ENCODE measurements at regions not wholly inside any gene's neighbourhood (a gene's known extent, or its start where the extent isn't known, plus 50 kb on each side); places are given as distances from the start of the nearest gene placed in this dataset.

DNA sequence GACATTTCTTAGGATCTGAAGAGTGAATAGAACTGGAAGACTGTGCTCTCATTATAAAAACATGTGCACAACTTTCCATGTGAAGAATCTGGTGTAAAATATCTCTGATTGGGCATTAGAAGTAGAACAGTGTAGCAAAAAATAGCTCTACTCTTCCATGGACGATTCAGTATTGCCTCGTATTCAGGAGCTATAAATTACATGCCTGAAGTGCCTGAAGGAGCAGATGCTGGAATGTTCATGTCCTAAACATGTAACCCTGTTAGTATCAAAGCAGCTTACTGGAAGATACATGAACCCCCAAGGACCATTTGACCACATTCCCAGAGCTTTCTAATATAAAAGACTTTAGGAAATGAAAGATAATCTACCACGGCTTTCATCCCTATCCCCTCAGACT, 528.9 kb downstream of the DACH1 start:
- H3K27me3 ChIP-seq (ENCODE audit: low read depth, low read length) = no peaks in the 10 kb centered on the region
- no peak overlapping the region for H2AFZ ChIP-seq (ENCODE audit: low read depth, low read length)
- no peak overlapping the region for H3K4me3 ChIP-seq (ENCODE audit: low read length)
- H4K20me1 ChIP-seq (ENCODE audit: insufficient read depth, low read length) = no peaks in the 10 kb centered on the region
- no peaks in the 10 kb centered on the region for H3K79me2 ChIP-seq (ENCODE audit: low read length)
- TF ChIP-seq, protein P1, sequence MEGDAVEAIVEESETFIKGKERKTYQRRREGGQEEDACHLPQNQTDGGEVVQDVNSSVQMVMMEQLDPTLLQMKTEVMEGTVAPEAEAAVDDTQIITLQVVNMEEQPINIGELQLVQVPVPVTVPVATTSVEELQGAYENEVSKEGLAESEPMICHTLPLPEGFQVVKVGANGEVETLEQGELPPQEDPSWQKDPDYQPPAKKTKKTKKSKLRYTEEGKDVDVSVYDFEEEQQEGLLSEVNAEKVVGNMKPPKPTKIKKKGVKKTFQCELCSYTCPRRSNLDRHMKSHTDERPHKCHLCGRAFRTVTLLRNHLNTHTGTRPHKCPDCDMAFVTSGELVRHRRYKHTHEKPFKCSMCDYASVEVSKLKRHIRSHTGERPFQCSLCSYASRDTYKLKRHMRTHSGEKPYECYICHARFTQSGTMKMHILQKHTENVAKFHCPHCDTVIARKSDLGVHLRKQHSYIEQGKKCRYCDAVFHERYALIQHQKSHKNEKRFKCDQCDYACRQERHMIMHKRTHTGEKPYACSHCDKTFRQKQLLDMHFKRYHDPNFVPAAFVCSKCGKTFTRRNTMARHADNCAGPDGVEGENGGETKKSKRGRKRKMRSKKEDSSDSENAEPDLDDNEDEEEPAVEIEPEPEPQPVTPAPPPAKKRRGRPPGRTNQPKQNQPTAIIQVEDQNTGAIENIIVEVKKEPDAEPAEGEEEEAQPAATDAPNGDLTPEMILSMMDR (IDR thresholded peaks at IDR 0.05; ENCODE audit: low read depth, low read length) = no peak
- TF ChIP-seq EZH2phosphoT487 (IDR thresholded peaks at IDR 0.05; ENCODE audit: low read depth) = no peak
- no peak overlapping the region for H3K9ac ChIP-seq (ENCODE audit: low read length)
- no peaks in the 10 kb centered on the region for H3K4me1 ChIP-seq (ENCODE audit: low read length)
- H3K9me3 ChIP-seq (ENCODE audit: insufficient read depth, low read length) = no peaks in the 10 kb centered on the region
- no peak overlapping the region for H3K27ac ChIP-seq (ENCODE audit: low read length)
- H3K36me3 ChIP-seq (replicated peaks; ENCODE audit: low read depth, low read length) = no peaks in the 10 kb centered on the region
- H3K4me2 ChIP-seq (ENCODE audit: low read length) = no peak overlapping the region

DNA sequence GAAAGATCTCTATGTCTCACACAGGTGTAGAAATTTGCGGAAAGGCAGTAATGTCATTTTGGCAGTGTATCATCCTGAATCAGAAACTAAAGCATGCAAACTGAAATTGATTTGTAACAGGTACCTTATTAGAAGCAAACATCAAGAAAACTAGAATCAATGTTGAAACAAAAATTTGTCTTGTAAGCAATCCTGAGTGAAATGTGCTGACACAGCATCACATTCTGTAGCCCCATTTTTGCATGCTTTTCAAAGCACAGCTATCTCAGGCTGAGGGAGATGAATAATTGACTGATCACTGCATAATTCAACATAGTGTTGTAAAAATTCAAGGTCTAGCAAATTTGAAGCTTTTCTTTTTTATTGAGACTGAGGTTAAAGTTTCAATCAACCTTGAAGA, 539.7 kb downstream of the DACH1 start:
- H3K36me3 ChIP-seq (replicated peaks; ENCODE audit: low read depth, low read length) = no peaks in the 10 kb centered on the region
- H3K4me2 ChIP-seq (ENCODE audit: low read length) = no peak overlapping the region
- no peak overlapping the region for H3K27ac ChIP-seq (ENCODE audit: low read length)
- no peaks in the 10 kb centered on the region for H3K4me1 ChIP-seq (ENCODE audit: low read length)
- no peaks in the 10 kb centered on the region for H3K9me3 ChIP-seq (ENCODE audit: insufficient read depth, low read length)
- no peak for TF ChIP-seq EZH2phosphoT487 (IDR thresholded peaks at IDR 0.05; ENCODE audit: low read depth)
- TF ChIP-seq, protein P1 (IDR thresholded peaks at IDR 0.05; ENCODE audit: low read depth, low read length) = no peak
- no peaks in the 10 kb centered on the region for H3K79me2 ChIP-seq (ENCODE audit: low read length)
- H4K20me1 ChIP-seq (ENCODE audit: insufficient read depth, low read length) = no peaks in the 10 kb centered on the region
- H3K4me3 ChIP-seq (ENCODE audit: low read length) = no peak overlapping the region
- no peak overlapping the region for H2AFZ ChIP-seq (ENCODE audit: low read depth, low read length)
- H3K9ac ChIP-seq (ENCODE audit: low read length) = no peak overlapping the region
- no peaks in the 10 kb centered on the region for H3K27me3 ChIP-seq (ENCODE audit: low read depth, low read length)

DNA sequence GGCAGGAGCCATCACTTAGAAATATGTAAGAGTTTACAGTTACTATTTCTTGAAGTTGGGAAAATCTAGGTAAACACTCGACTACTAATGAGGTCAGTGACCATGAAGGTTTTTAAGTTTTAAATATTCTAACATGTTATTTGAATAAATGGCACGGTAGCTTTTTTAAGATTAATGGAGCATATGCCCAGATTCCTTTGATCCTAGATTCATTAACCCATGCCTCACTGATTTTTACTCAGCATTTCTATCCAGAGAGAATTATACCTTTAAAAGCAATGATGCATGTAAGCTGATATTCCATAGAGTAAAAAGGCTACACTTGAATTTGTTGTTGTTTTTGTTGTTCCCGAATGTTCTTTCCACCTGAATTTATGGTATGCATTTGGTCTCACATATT, 541.4 kb downstream of the DACH1 start:
- no peaks in the 10 kb centered on the region for H3K27me3 ChIP-seq (ENCODE audit: low read depth, low read length)
- H3K4me3 ChIP-seq (ENCODE audit: low read length) = no peak overlapping the region
- no peak overlapping the region for H3K4me2 ChIP-seq (ENCODE audit: low read length)
- H3K79me2 ChIP-seq (ENCODE audit: low read length) = no peaks in the 10 kb centered on the region
- H3K4me1 ChIP-seq (ENCODE audit: low read length) = no peaks in the 10 kb centered on the region
- no peak overlapping the region for H3K9ac ChIP-seq (ENCODE audit: low read length)
- H4K20me1 ChIP-seq (ENCODE audit: insufficient read depth, low read length) = no peaks in the 10 kb centered on the region
- no peak overlapping the region for H3K27ac ChIP-seq (ENCODE audit: low read length)
- H2AFZ ChIP-seq (ENCODE audit: low read depth, low read length) = no peak overlapping the region
- no peaks in the 10 kb centered on the region for H3K36me3 ChIP-seq (replicated peaks; ENCODE audit: low read depth, low read length)
- TF ChIP-seq, protein P1 (IDR thresholded peaks at IDR 0.05; ENCODE audit: low read depth, low read length) = no peak
- TF ChIP-seq EZH2phosphoT487 (IDR thresholded peaks at IDR 0.05; ENCODE audit: low read depth) = no peak
- no peaks in the 10 kb centered on the region for H3K9me3 ChIP-seq (ENCODE audit: insufficient read depth, low read length)

DNA sequence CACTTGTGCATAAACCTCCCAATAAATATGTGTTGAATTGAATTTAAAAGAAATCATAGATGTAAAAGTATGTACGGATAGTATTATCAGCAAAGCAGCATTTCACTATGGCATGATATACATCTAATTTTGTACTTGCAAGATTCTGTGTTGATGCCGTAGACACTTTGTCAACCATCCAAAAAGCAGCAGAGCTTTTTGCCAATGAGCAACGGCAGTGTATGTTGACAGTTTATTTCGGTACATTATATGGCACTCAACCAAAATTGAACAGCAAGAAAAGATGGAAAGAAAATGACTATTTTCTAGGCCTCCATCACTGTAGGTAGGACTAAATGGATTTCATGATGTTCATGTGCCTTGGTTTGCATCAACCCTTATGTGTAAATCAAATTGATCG, 543.7 kb downstream of the DACH1 start:
- Histone ChIP-seq H3K4me3 (ENCODE audit: low read length) (no peak overlapping the region), H3K4me1 (ENCODE audit: low read length) (no peaks in the 10 kb centered on the region), H3K9ac (ENCODE audit: low read length) (no peak overlapping the region), H3K27me3 (ENCODE audit: low read depth, low read length) (no peaks in the 10 kb centered on the region), H3K27ac (ENCODE audit: low read length) (no peak overlapping the region), H3K79me2 (ENCODE audit: low read length) (no peaks in the 10 kb centered on the region), H4K20me1 (ENCODE audit: insufficient read depth, low read length) (no peaks in the 10 kb centered on the region), H3K4me2 (ENCODE audit: low read length) (no peak overlapping the region), H3K9me3 (ENCODE audit: insufficient read depth, low read length) (0 out of 2 replicates have a peak, but pooled peaks cover 3% of the 10 kb centered on the region), H3K36me3 (replicated peaks; ENCODE audit: low read depth, low read length) (no peaks in the 10 kb centered on the region), H2AFZ (ENCODE audit: low read depth, low read length) (no peak overlapping the region)
- no peak for TF ChIP-seq EZH2phosphoT487 (IDR thresholded peaks at IDR 0.05; ENCODE audit: low read depth)
- TF ChIP-seq, protein P1 (IDR thresholded peaks at IDR 0.05; ENCODE audit: low read depth, low read length) = no peak

Data from OCI-LY3 (cell line).